ENCODE measurements at regions not wholly inside any gene's neighbourhood (a gene's known extent, or its start where the extent isn't known, plus 50 kb on each side); places are given as distances from the start of the nearest gene placed in this dataset.
A peak's percentile ranks its signal among the peaks of the same experiment; 100 is the strongest.

DNA sequence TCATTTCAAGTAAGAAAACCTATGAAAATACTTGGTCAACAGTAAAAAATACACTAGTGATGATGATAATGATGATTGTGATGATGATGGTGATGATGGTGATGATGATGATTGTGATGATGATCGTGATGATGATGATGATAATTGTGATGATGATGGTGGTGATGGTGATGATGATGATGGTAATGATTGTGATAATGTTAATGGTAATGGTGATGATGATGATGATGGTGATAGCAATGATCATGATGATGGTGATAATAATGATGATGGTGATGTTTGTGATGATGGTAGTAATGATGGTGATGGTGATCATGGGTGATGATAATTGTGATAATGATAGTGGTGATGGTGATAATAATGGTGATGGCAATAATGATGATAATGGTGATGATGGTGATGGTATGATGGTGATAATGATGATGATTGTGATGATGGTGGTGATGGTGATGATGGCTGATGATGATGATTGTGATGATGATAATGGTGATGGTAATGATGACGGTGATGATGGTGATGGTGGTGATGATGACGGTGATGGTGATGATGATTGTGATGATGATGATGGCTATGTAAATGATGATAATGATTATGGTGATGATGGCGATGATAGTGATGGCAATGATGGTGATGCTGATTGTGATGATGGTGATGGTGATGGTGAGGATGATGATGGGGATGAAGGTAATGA lies 62.1 kb downstream of the VCX3A start:
- no peak for DNase-seq (ENCODE audit: low spot score)

DNA sequence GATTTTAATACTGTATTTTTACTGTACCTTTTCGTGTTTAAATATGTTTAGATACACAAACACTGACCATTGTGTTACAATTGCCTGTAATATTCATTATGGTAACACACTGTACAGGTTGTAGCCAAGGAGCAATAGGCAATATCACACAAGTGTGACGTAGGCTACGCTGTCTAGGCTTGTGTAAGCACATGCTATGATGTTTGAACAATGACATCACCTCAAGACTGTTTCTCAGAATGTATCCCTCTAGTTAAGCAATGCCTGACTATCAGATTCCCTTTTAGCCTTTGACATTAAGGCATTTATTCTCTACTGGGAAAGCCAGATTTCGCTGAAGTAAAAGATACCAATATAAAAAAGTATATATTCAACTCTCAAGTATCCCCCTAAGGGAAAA lies 66.2 kb downstream of the VCX3A start:
- no peak for DNase-seq (ENCODE audit: low spot score)

DNA sequence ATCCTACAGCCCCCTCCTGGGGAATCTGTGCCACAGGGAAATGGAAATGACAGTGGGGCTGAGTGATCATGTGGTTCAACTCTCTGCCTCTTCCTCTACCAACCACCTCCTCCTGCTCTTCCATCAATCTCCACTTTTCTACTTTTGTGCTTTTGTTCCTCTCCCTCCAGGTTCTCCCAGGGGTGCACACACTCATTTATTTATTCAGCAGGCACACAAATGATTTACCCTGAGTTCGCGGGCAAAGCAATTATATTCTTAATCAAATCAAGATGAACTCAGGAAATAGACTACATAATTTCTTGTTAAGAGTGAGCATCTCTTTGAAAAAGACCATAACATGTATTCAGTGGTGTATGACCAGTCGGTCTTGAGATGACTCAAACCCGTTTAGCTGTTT lies 69.2 kb downstream of the VCX3A start:
- DNase-seq (ENCODE audit: low spot score), result no peak

- DNase-seq (ENCODE audit: low spot score), result no peak
Measured at GRCh38 chrX:6464726-6465125, 70.2 kb downstream of the VCX3A start.

- DNase-seq (ENCODE audit: low spot score), result no peak
Measured at GRCh38 chrX:6460893-6461490, 73.9 kb downstream of the VCX3A start.

GRCh38 chrX:6456196-6456595 lies 78.7 kb downstream of the VCX3A start:
- DNase-seq (ENCODE audit: low spot score), result no peak

DNA sequence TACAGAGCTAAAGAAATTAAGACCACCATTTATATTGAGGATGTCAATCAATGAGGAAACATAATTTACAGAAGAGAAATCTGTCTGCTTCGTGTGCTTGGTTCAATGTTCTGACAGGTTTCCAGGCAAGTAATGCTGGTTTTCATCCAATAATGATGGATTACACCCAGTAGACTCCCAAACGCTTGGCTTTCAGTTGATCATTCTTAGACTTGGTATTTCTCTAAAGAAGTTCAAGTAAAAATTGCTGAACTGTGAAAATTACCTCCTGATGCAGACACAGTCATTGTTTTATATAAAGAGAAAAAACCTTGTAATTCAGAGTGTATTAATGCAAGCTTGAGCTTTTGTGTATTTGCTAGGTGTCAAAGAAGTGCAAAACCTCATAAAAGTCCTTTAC lies 85.0 kb downstream of the VCX3A start:
- no peak for DNase-seq (ENCODE audit: low spot score)

- DNase-seq (ENCODE audit: low spot score), result no peak
Measured at GRCh38 chrX:6448003-6448402, 86.9 kb downstream of the VCX3A start.

DNA sequence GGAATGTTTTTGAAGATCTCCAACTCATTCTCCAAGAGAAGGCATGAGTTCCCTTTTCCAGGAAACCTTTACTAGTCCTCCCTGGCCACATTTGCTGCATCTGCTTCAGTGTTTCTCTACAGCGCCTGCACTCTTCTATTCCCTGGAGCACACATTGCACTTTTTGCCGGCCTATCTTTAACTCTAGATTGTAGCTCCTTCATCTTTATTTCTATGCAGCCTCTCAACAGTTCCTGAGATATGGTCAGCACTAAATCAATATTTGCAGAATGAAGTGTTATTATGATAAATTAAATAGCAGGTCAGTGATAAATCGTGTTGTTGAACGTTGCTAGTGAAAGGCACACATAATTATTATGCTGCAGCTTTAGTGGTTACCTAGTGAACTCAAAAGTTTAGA lies 88.3 kb downstream of the VCX3A start:
- no peak for DNase-seq (ENCODE audit: low spot score)

DNA sequence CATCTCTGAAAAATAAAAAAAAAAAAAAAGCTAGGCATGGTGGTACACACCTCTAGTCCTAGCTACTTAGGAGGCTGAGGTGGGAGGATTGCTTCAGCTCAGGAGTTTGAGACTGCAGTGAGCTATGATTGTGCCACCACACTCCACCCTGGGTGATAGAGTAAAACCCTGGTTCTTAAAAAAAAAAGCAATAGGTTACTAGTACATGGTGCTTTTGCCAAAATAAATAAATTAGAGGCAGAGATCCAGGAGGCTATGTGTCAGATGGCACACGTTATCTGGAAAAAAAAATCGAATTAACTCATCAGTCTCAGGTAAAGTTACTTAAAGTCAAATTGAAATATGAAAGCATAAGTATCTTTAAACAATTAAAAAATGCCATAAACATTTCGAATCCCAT lies 94.3 kb downstream of the VCX3A start:
- no peak for DNase-seq (ENCODE audit: low spot score)

DNA sequence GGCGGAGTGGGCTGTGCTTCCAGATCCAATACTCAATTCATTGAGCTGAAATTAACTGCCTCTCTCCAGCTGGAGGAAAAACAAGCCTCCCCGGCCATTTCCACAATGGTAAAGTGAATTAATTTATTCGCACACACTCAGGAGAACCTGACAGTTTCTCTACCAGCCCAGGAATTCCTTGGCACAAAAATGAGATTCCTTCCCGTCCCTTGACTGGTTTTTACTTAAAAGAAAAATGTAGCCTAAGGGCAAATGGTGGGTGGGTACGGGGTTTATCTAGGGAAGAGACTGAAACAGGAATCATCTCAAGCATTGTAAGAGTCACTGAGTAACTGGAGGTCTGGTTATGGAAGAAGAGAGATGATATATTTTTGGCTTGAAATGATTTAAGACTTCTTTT lies 102.7 kb downstream of the VCX3A start:
- no peak for DNase-seq (ENCODE audit: low spot score)

DNA sequence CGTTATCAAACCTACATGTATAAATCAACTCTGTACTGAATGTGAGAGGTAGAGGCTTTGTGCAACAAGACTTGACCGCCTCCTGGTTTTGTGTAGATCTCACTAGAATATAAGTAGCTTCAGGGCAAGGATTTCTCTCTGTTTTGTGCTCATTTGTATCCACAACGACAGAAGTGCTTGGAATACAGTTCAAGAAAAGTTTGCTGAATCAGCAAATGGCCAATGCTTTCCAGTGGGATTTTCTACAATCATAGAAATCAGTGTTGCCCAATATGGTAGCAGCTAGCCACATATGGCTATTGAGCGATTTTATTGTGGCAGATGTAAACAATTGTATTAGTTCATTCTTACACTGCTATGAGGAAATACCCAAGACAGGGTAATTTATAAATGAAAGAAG lies 127.4 kb downstream of the VCX3A start:
- DNase-seq (ENCODE audit: low spot score), result no peak

DNA sequence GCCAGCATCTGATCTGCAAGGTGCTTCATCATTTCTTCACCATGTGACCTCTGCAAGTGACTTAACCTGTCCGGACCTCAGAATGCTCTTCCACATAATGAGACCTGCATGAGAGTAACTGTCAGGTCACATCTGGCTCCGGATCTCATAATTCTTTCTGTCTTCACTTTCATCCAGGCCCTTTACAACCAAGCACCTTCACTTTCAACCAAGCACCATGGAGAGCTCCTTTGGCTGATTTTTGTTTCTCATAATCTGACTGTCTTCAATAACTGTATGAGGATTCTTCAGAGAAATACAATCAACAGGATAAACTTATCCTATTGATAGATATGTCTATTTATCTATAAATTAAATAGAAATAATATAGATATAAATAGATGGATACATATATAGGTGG lies 148.1 kb downstream of the VCX3A start:
- no peak for DNase-seq (ENCODE audit: low spot score)

DNA sequence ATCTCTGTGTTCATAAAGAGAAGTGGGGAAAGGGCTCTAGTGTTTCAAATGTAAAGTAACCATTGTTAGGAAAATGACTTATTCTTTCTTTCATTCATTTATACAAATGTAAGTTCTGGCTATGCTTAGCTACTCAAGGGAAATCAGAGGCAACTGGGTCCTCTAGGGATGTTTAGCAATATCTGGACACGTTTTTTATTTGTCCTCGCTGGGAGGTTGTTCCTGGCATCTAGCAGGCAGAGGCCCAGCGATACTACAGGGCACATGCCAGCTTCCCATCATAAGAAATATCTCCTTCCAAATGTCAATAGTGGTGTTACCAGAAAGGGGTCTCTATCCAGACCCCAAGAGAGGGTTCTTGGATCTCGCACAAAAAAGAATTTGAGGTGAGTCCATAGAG lies 150.0 kb downstream of the VCX3A start:
- no peak for DNase-seq (ENCODE audit: low spot score)

GRCh38 chrX:6384371-6384770 lies 150.5 kb downstream of the VCX3A start:
- peak; percentile 17 for DNase-seq (ENCODE audit: low spot score)

DNA sequence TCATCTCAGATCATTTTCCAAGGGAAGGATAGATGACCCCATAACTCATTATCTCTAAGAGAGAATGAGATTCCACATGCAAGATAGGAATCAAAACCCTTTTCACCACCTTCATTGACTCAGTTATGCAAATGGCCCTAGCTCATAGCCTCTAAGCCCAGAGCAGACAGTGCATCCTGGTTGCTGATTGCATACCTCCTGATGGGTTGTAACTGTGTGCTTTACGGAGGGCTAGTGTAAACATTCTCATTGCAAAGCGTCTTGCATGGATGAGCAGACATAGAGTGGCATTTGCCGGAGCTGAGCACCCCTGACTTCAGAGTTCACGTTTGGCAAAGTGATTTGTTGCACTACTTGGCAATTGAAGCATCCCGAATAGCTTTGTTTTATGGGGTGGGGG lies 151.0 kb downstream of the VCX3A start:
- no peak for DNase-seq (ENCODE audit: low spot score)

GRCh38 chrX:6383488-6383887 lies 151.4 kb downstream of the VCX3A start:
- DNase-seq (ENCODE audit: low spot score), result no peak

- no peak for DNase-seq (ENCODE audit: low spot score)
Measured at GRCh38 chrX:6382284-6382683, 152.6 kb downstream of the VCX3A start.

DNA sequence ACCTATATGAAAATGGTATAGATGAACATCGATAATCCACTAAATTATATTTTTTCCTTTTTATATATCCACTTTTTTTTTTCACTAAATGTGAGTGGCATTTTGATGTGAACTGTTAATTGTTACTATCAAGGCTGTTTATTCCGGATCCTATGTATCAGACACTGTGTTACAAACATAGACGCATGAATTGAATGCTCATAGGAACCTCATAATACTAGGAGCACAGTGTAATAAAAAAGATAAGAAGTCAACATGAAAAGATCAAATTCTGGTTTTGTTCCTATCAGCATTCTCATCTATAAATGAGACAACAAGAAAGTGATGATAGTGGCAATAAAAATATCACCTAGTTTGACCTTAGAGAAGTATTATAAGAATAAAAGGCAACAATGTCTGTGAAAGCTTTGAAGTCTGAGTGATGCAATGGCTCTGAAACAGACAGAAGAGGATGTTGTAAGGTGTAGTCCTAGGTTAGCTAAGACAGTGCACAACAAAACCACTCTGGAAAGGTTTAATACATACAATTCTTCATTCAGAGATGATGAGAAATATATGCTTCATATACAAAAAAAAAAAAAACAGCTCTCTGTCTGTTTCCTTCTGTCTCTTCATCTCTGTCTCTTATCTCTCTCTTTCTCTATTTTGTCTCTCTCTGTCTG lies 148.6 kb upstream of the NLGN4X start:
- DNase-seq (ENCODE audit: low spot score), result no peak

DNA sequence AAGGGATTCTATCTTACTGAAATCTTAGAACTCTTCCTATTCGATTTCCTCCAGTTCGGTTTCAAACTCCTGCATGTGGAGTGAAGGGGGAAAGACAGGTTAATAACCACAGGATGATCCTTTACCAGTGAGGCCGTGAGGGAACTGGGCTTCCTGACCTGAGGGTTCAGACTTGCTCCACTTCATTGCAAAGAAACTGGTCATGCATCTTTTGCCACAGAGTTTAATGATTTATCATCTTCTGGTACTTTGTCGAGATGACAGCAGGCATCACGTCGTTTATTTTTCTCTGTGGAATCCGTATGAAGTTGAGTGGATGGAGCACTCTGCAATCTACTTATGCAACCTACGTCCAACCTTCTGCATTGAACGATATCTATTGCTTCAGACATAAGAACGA lies 145.9 kb upstream of the NLGN4X start:
- DNase-seq (ENCODE audit: low spot score), result no peak

GRCh38 chrX:6372981-6373380 lies 144.3 kb upstream of the NLGN4X start:
- DNase-seq (ENCODE audit: low spot score), result no peak

DNA sequence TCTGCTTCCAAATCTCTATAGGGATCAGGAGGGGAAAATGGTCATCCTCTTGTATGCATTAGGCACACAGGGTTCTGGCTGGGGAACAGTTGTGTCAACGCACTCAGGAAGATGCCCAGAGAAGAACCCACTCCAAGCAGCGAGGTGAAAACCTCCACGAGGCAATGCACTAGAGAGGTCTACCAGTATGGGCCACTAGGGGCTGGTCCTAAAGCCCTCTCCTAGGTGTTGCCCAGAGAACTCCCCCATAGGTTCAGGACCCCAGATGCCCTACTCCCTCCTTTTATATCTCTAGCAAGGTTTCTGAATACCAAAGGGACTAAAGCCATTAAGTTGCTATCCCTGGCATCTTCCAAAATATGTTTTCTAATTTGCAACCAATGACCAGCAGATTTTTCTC lies 142.7 kb upstream of the NLGN4X start:
- DNase-seq (ENCODE audit: low spot score), result no peak

DNA sequence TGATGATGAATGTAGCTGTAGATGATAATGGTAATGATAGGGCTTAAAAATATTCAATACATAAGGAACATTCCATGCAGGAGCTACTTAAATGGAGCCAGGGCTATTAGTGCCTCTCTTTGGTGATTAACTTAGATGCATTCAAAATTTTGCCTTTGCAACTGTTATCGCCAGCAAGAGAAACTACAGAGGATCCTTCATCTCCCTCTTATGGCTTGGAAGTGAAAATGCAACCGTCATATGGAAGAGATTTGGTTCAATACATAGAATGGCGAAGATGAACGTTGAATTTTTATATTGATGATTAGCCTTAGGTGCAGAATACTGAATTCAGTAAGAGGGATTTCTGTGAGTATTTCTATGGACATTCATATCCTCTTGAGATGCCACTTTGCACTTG lies 134.5 kb upstream of the NLGN4X start:
- no peak for DNase-seq (ENCODE audit: low spot score)

- DNase-seq (ENCODE audit: low spot score), result no peak
Measured at GRCh38 chrX:6325437-6325836, 96.8 kb upstream of the NLGN4X start.

Data from globus pallidus (tissue), 1 donor.